Type B pancreatic cell (in vitro differentiated cells): ENCODE measurements at regions not wholly inside any gene's neighbourhood (a gene's known extent, or its start where the extent isn't known, plus 50 kb on each side); places are given as distances from the start of the nearest gene placed in this dataset.

Experiments used
- DNase-seq: peaks from one replicate; pipeline ENCODE4 v3.0.0; 2021; ENCODE audit warnings: mixed read lengths; ENCODE audit not compliant: unreplicated experiment; ENCODE audit errors: extremely low spot score
- H3K27ac Mint-ChIP-seq: 2 replicates; pipeline ENCODE4 v1.8.0; 2021; ENCODE audit warnings: mild to moderate bottlenecking, mixed read lengths
- H3K27me3 Mint-ChIP-seq: 2 replicates; pipeline ENCODE4 v1.8.0; 2021; ENCODE audit warnings: mixed read lengths
- H3K36me3 Mint-ChIP-seq: 2 replicates; pipeline ENCODE4 v1.8.0; 2021; ENCODE audit warnings: mixed read lengths
- H3K4me1 Mint-ChIP-seq: one replicate; pipeline ENCODE4 v1.8.0; 2021; ENCODE audit warnings: mixed read lengths; ENCODE audit not compliant: unreplicated experiment
- H3K4me3 Mint-ChIP-seq: 2 replicates; pipeline ENCODE4 v1.8.0; 2021; ENCODE audit warnings: mild to moderate bottlenecking, mixed read lengths
- H3K9me3 Mint-ChIP-seq: 2 replicates; pipeline ENCODE4 v1.8.0; 2021; ENCODE audit warnings: mixed read lengths
- TF ChIP-seq, protein P1 (sequence below): fragments of 200-600 bp; sonication (generic); conservative IDR thresholded peaks from 2 replicates; pipeline ENCODE4 v1.5.0; 2021; ENCODE audit warnings: antibody characterized with exemption, mild to moderate bottlenecking

GRCh38 chr2:129080715-129081476 lies 762.2 kb upstream of the HS6ST1 start:
- H3K27ac Mint-ChIP-seq: no peak overlapping the region
- no peaks in the 10 kb centered on the region for H3K4me1 Mint-ChIP-seq

DNA sequence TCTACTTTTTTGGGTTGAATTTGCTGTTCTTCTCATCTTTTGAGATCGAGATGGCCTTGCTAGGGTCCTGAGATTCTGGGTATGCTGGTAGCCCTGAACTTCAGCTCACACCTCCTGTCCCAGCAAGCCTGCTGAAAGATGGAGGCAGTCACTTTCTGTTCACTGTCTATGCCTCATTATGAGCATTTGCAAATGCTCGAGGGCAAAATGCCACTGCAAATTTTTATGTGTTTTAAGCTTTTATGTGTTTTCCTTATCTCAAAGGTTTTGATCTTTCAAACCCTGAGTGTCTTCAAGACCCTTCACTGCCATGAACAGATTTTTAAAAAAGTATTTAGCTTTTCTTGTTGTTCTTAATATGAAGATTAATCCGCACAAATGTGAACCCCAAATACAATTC lies 766.7 kb upstream of the HS6ST1 start:
- Mint-ChIP-seq H3K36me3 (no peaks in the 10 kb centered on the region), H3K27ac (no peak overlapping the region)

More at GRCh38 chr2:129080715-129081476, 762.2 kb upstream of the HS6ST1 start:
- no peaks in the 10 kb centered on the region for H3K9me3 Mint-ChIP-seq
- no peaks in the 10 kb centered on the region for H3K36me3 Mint-ChIP-seq
- no peak overlapping the region for H3K4me3 Mint-ChIP-seq
- DNase-seq: no peak
- H3K27me3 Mint-ChIP-seq: peaks cover 17% of the 10 kb centered on the region
- TF ChIP-seq, protein P1, sequence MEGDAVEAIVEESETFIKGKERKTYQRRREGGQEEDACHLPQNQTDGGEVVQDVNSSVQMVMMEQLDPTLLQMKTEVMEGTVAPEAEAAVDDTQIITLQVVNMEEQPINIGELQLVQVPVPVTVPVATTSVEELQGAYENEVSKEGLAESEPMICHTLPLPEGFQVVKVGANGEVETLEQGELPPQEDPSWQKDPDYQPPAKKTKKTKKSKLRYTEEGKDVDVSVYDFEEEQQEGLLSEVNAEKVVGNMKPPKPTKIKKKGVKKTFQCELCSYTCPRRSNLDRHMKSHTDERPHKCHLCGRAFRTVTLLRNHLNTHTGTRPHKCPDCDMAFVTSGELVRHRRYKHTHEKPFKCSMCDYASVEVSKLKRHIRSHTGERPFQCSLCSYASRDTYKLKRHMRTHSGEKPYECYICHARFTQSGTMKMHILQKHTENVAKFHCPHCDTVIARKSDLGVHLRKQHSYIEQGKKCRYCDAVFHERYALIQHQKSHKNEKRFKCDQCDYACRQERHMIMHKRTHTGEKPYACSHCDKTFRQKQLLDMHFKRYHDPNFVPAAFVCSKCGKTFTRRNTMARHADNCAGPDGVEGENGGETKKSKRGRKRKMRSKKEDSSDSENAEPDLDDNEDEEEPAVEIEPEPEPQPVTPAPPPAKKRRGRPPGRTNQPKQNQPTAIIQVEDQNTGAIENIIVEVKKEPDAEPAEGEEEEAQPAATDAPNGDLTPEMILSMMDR: no peak

GRCh38 chr2:129087133-129087813 lies 768.6 kb upstream of the HS6ST1 start:
- no peaks in the 10 kb centered on the region for H3K9me3 Mint-ChIP-seq
- H3K36me3 Mint-ChIP-seq: no peaks in the 10 kb centered on the region
- no peak overlapping the region for H3K27ac Mint-ChIP-seq
- no peaks in the 10 kb centered on the region for H3K4me1 Mint-ChIP-seq
- no peaks in the 10 kb centered on the region for H3K27me3 Mint-ChIP-seq
- TF ChIP-seq, protein P1: no peak
- DNase-seq: no peak
- H3K4me3 Mint-ChIP-seq: no peak overlapping the region

More for the DNA sequence above, 766.7 kb upstream of the HS6ST1 start:
- Mint-ChIP-seq H3K9me3 (no peaks in the 10 kb centered on the region), H3K4me3 (no peak overlapping the region), H3K27me3 (no peaks in the 10 kb centered on the region), H3K4me1 (no peaks in the 10 kb centered on the region)
- TF ChIP-seq, protein P1: no peak
- no peak for DNase-seq

- no peaks in the 10 kb centered on the region for H3K9me3 Mint-ChIP-seq
- H3K27me3 Mint-ChIP-seq: no peaks in the 10 kb centered on the region
- no peaks in the 10 kb centered on the region for H3K36me3 Mint-ChIP-seq
- TF ChIP-seq, protein P1: no peak
- no peak overlapping the region for H3K27ac Mint-ChIP-seq
- H3K4me3 Mint-ChIP-seq: no peak overlapping the region
- no peak for DNase-seq
- no peaks in the 10 kb centered on the region for H3K4me1 Mint-ChIP-seq
Measured at GRCh38 chr2:129091620-129092019, 773.0 kb upstream of the HS6ST1 start.

DNA sequence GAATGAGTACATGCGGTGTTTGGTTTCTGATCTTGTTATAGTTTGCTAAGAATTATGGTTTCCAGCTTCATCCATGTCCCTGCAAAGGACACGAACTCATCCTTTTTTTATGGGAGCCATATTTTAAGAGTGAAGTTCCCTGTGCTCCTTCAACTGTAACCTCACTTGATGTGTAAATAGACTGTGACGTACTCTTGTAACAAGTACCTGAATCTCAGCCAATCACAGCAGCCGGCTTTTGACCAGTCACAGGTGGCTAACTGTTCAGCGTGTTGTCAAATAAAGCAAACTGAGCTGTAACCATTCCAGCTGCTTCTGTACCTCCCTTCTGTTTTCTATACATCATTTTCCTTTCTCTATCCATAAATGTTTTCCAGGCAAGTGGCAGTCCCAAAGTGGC lies 774.3 kb upstream of the HS6ST1 start:
- Mint-ChIP-seq H3K27ac (no peak overlapping the region), H3K4me1 (no peaks in the 10 kb centered on the region), H3K9me3 (no peaks in the 10 kb centered on the region), H3K4me3 (no peak overlapping the region), H3K36me3 (no peaks in the 10 kb centered on the region), H3K27me3 (no peaks in the 10 kb centered on the region)
- DNase-seq: no peak
- TF ChIP-seq, protein P1: no peak
